ENCODE measurements at regions not wholly inside any gene's neighbourhood (a gene's known extent, or its start where the extent isn't known, plus 50 kb on each side); places are given as distances from the start of the nearest gene placed in this dataset.
"Not testable (repeated sequence)": the region's sequence is repeated elsewhere in the genome, so short reads cannot be mapped to it uniquely, and the experiment has no call there.

DNA sequence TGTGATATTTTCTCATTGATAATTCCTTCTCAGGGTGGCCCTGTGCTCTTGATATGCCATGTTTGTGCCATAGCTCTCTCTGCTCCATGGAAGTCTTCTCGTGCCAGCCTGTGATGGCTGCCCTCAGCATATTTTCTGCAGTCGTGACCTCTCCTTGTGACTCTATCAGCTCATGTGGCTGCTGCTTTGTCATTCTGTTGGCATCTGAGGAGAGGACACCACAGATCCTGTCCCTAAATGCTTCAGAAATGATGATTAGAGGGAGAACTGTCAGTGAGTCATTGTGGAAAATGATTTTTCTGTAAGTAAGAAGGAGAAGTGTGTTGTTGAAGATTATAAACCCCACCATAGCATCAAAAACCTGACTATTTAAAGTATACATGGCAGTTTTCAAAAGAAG, 286.0 kb downstream of the ADGRL2 start:
- no peak for DNase-seq

DNA sequence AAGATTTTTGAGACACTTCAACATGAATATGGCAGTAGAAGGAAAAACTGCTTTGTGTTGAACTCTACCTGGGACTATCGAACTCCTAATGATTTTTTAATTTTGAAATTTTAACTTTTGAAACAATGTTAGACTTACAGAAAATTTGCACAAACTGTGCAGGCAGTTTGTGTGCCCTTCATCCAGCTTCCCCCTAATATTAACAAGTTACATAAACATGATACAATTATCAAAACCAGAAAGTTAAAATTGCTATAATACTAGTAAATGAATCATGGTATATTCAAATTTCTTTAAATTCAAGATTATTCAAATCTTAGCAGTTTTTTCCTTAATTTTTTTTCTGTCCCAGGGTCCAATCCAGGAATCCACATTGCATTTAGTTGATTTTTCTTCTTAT, 278.9 kb downstream of the ADGRL2 start:
- no peak for DNase-seq

DNA sequence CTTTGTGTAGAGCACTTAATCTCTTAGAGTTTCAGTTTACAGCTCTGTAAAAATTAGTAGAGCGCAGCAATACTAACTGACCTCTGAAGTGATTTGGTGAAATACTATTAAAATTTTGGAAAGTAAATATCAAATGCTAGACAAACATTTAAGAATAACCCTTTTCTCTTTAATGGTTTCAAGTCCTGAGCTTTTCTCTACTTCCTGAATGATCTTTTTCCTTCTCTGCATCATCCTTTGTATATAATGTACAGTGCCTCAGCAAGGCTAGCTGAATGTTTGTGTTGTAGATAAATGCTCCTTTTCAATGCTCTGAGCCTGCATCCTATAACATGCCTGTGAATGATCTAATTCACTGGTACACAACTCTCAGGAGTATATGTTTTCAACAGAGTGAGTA, 272.9 kb downstream of the ADGRL2 start:
- DNase-seq, result no peak

DNA sequence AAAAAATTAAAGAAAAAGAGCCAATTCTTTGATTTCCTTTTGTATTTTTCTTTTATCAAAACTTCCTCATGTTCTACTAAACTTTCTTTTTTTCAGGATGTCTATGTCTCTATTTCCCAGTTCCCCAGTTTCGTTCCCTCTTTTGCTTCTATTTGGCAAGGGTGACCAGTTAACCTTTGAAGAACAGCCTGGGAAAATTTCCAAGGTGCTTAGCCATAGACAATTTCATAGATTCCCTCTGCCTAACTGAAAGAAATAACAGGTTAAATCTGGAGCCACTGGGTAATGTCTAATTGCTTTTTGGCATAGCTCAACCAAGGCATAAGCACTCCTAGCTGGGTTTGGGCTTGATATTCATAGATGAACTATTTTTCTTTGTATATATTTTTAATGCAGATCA, 272.3 kb downstream of the ADGRL2 start:
- no peak for DNase-seq

DNA sequence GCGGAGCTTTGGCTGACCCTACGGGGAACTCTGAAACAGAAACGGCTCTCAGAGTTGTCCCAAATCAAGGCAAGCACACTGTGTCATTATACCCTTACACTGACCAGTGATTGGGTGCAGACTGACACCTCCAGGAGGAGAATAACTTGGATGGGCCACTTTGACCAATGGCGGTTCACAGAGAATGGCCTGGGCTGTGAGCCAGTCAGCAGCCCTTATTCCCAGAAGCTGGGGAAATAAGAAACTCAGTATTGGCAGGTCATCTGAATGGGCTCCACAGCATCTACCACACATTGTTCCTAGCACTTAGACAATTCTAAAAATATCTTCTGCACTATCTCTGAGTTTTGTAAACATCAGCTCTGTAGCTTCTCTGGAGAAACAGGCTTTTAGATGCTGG, 265.2 kb downstream of the ADGRL2 start:
- DNase-seq, result no peak

DNA sequence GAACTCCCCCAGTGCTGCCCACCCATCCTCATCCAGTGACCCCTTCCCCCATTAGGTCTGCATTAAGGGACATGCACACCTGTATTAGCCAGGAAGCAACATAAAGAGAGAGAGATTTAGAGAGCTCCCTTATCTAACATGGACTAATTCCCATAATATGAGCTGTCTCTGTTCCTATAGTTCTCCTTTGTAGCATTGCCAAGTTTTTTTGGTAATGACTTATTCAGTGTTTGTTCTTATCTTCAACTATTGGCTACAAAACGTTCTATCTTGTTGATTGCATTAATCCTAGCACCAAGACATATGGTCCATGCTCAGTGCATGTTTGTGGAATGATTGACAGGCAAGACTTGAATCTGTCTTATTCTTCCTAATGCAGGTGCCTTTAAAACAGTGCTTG, 264.0 kb downstream of the ADGRL2 start:
- DNase-seq, result no peak

DNA sequence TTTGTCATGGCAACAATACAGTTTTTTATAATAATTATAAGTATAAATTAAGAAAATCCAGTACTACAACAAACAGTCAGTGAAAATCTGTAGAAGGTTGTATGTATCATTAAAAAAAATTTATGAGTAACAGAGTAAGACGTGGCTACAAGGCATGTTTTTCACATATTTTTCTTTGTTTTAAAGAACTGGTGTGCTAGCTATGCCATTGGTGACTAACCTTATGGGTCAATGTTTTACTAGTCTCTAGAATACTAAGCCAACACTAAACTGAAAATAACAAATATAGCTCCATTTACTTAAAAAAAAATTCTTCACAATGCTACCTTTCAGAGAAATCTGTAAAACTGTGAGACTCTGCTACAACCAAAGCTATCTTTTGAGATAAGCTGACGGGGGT, 261.5 kb downstream of the ADGRL2 start:
- no peak for DNase-seq

DNA sequence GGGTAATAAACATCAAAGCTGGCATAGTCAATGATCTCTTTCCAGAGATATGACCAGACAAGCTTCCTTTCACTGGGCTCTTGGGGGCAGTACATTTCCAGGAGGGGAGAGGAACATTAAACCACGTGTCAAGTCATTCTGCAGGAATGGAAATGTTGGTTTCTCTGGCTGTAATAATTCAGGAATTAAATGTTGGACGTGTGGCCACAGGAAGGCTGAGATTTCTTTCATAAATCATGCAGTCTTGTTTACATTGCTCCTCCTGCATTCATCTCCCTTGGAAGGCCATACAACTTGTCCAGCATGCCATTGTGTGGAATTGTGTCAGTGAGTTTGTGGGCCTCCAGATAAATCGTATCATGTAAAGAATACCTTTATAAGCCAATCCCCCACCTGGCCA, 259.2 kb downstream of the ADGRL2 start:
- no peak for DNase-seq

DNA sequence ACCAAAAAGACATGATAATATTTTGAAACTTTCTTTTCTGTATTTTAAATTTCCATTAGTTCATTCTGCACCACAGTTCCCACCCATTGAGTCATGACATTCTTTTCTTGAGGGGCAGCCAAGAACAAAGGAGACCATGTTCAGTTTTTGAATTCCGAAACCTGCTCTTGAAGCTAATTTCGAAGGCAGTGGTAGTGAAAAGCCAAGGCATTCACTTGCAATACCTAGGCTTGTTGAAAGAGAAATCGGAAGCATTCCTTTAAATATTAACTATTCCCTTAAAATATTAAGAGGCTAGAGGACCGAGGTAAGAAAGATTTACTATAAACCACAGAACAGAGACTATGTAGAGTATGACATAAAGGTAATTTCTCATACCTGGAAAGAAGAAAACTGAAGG, 256.3 kb downstream of the ADGRL2 start:
- no peak for DNase-seq

DNA sequence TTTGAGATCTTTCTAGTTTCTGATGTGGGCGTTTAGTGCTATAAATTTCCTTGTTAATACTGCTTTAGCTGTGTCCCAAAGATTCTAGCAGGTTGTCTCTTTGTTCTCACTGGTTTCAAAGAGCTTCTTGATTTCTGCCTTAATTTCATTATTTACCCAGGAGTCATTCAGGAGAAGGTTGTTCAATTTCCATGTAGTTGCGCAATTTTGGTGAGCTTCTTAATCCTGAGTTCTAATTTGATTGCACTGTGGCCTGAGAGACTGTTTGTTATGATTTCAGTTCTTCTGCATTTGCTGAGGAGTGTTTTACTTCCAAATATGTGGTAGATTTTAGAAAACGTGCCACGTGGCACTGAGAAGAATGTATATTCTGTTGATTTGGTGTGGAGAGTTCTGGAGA, 254.6 kb downstream of the ADGRL2 start:
- DNase-seq, result not testable (repeated sequence)

DNA sequence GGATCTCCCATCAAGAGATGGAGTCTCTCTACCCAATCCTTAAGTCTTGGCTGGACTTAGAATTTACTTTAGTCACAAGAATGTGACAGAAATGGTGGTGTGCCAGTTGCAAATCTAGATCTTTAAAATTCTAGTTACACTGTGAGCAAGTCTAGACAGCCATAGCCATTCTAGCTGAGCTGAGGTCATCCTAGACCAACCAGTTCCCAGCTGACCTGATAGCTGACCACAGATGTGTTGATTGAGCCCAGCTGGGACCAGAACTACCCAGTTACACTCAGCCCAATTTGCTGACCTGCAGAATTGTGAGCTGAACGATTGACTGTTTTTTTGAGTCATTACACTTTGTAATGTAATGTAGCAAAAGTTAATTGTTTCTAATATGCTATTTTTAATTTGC, 251.8 kb downstream of the ADGRL2 start:
- DNase-seq, result no peak

DNA sequence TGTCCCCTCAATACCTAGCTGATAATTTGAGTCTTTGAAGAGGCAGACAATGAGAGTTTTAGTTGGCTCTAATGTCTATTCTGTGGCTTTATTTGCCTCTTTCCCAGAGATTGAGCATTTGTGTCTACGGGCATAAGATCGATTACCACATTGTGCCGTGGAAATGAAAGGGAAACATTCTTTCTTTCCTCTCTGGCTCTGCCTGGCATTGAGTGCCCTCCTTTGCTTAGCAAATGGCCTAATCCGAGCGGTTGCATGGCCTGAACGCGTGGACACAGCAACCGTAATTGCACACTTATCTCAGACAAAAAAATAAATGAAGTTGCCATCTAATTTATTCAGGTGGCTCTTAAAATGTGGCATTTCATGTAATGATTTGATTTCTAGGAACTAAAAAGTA, 247.9 kb downstream of the ADGRL2 start:
- no peak for DNase-seq

DNA sequence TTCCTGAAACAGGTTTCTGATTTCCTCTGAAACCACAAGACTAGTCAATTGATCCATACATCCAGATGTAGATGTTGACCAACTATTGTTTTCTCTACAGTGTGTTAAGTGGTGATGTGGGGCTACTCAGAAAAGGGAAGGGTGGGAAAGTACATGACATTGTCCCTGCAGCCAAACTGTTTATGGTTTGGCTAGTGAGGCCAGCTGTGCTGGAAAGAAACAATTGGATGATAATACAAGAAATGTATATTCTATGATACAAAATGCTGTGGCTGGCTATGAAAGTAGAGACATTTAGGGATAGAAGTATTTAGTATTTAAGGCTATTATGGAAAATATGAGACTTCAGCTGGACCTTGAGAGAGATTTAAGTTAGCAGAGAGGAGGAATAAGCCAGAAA, 244.5 kb downstream of the ADGRL2 start:
- no peak for DNase-seq

DNA sequence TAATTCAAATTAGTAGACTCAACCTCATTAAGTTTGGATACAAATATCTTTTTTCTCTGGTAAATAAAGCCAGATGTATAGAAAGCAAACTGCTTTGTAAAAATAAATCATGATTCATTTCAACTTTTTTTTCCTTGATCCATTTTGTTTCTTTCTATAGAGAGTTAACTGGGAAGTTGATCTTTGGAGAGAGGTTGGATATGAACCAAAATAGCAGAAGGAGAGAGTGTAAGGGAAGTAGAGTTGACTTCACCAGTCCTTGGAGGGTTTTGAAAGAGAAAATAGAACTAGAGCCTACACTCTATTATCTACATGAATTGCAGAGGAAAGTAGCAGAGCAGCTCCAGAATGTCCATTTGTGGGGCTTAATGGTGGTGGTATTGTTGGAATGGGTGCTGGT, 243.8 kb downstream of the ADGRL2 start:
- DNase-seq, result no peak

DNA sequence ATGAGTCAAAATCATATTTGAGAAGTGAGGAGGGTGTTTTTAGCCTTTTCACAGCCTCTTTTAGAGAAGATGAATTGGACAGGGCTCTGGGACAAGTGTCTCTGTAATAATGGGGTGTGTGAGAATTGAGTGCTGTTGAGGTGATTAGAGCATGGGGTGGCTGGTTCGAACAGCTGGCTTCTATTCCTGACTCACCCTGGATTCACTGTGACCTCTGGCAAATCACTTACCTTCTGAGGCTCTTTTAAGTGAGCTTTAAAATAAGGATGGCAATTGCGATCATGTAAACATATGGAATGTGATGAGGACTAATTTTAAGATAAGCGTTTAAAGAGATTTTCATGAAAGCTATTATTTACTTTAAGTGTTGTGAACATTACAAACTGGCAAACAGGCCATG, 243.4 kb downstream of the ADGRL2 start:
- no peak for DNase-seq

DNA sequence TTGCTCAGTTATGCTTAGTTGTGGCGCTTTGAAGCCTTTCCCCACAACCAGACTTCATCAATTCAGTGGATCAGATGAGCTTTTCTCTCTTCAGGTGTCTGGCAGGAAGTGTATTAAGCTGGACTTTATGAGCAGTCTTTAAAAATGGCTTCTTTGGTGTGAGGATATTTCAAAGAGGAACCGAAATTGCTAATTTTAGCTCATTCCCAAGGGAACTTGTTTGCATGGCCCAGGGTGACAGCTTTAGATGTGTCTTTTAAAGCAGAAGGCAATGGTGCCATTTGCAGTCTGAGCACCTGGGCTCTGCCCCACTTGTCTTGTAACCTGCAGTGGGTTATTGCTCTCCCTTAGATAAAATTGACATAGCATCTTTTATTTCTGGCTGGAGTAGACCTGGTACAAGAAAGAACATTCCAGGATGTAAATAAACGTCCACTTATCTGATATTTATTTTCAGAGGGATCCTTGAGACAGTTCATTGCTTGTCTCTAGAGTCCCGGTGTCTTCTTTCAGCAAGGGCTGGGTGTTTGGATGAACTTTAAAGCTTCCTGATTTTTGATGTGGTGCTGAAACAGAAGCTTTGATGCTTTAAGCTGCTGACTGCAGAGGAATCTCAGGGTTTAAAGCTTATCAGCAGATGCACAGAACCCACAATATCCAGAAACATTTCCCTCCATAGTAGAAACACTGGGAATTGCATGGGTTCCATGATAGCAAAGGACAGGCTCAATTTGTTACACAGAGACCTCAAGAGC, 241.7 kb downstream of the ADGRL2 start:
- no peak for DNase-seq

All from activated CD4-positive, CD25-positive, alpha-beta regulatory T cell treated with anti-CD3 and anti-CD28 coated beads, Interleukin-2, amount 50 U/mL, for 72 hours (primary cell).